ENCODE measurements at regions not wholly inside any gene's neighbourhood (a gene's known extent, or its start where the extent isn't known, plus 50 kb on each side); places are given as distances from the start of the nearest gene placed in this dataset.

GRCh38 chr4:162837679-162838078 is 329.0 kb downstream of the NAF1 start (continued):
- TF ChIP-seq CEBPZ (IDR thresholded peaks at IDR 0.05; ENCODE audit: low read depth, low read length), result no peak
- TF ChIP-seq PAX5 (IDR thresholded peaks at IDR 0.05; ENCODE audit: borderline replicate concordance, low read depth, low read length), result no peak
- no peak for TF ChIP-seq ZNF687 (IDR thresholded peaks at IDR 0.05)
- TF ChIP-seq RELA (IDR thresholded peaks at IDR 0.05; ENCODE audit: borderline replicate concordance, partially characterized antibody), result no peak
- no peak for TF ChIP-seq DPF2 (IDR thresholded peaks at IDR 0.05)
- no peak for TF ChIP-seq BMI1 (IDR thresholded peaks at IDR 0.05; ENCODE audit: borderline replicate concordance)
- TF ChIP-seq MYC (IDR thresholded peaks at IDR 0.05; ENCODE audit: insufficient read depth, insufficient read length, insufficient replicate concordance, low read length, severe bottlenecking), result no peak
- TF ChIP-seq SRF (IDR thresholded peaks at IDR 0.05; ENCODE audit: low read depth in 2 of 2, low read length in 2 of 2), result no peak
- no peak for TF ChIP-seq IKZF1 (conservative IDR thresholded peaks at IDR 0.05)

All from GM12878 (cell line).